HG02798 (cell line): ENCODE measurements at regions not wholly inside any gene's neighbourhood (a gene's known extent, or its start where the extent isn't known, plus 50 kb on each side); places are given as distances from the start of the nearest gene placed in this dataset.
"Not testable (repeated sequence)": the region's sequence is repeated elsewhere in the genome, so short reads cannot be mapped to it uniquely, and the experiment has no call there.

Experiments
- ATAC-seq: cut with Tn5 transposase; IDR thresholded peaks from one replicate; pipeline ENCODE4 v1.9.1; 2021; ENCODE audit warnings: mild to moderate bottlenecking; ENCODE audit not compliant: unreplicated experiment, poor library complexity

GRCh38 chr7:142482891-142483658 is 225.2 kb upstream of the PRSS58 start:
- peak; percentile 71 for ATAC-seq

GRCh38 chr7:142481548-142481947 is 223.7 kb upstream of the PRSS58 start:
- no peak for ATAC-seq

GRCh38 chr7:142478479-142479220 is 220.8 kb upstream of the PRSS58 start:
- peak; percentile 84 for ATAC-seq

- not testable (repeated sequence) for ATAC-seq
These were observed 219.9 kb upstream of the PRSS58 start for GRCh38 chr7:142477801-142478200.

GRCh38 chr7:142477079-142477651 is 219.3 kb upstream of the PRSS58 start:
- no peak for ATAC-seq

- no peak for ATAC-seq
These were observed 218.2 kb upstream of the PRSS58 start for GRCh38 chr7:142476077-142476476.

- ATAC-seq, result no peak
These were observed 214.0 kb upstream of the PRSS58 start for GRCh38 chr7:142471820-142472219.

- no peak for ATAC-seq
These were observed 212.6 kb upstream of the PRSS58 start for GRCh38 chr7:142470544-142470830.

GRCh38 chr7:142469696-142470543 is 212.1 kb upstream of the PRSS58 start:
- ATAC-seq, result no peak

- no peak for ATAC-seq
These were observed 211.2 kb upstream of the PRSS58 start for GRCh38 chr7:142468871-142469665.

GRCh38 chr7:142467056-142467655 is 209.3 kb upstream of the PRSS58 start:
- ATAC-seq, result not testable (repeated sequence)

- no peak for ATAC-seq
These were observed 205.6 kb upstream of the PRSS58 start for GRCh38 chr7:142463401-142463850.

GRCh38 chr7:142461437-142461836 is 203.6 kb upstream of the PRSS58 start:
- no peak for ATAC-seq

- no peak for ATAC-seq
These were observed 202.7 kb upstream of the PRSS58 start for GRCh38 chr7:142460402-142461117.

GRCh38 chr7:142459551-142459963 is 201.7 kb upstream of the PRSS58 start:
- peak; percentile 85 for ATAC-seq

- no peak for ATAC-seq
These were observed 199.4 kb upstream of the PRSS58 start for GRCh38 chr7:142457146-142457703.

GRCh38 chr7:142455392-142455791 is 197.5 kb upstream of the PRSS58 start:
- no peak for ATAC-seq

- no peak for ATAC-seq
These were observed 197.0 kb upstream of the PRSS58 start for GRCh38 chr7:142454862-142455261.
